ENCODE measurements at regions not wholly inside any gene's neighbourhood (a gene's known extent, or its start where the extent isn't known, plus 50 kb on each side); places are given as distances from the start of the nearest gene placed in this dataset.
A peak's percentile ranks its signal among the peaks of the same experiment; 100 is the strongest.

- TF ChIP-seq CTCF (IDR thresholded peaks at IDR 0.05; ENCODE audit: low read depth, low read length) = no peak
- H3K4me3 ChIP-seq (ENCODE audit: low read depth, low read length) = no peak overlapping the region
- H3K27me3 ChIP-seq (ENCODE audit: insufficient read depth, low read depth, severe bottlenecking) = no peaks in the 10 kb centered on the region
- no peaks in the 10 kb centered on the region for H3K36me3 ChIP-seq
- no peaks in the 10 kb centered on the region for H3K9me3 ChIP-seq (ENCODE audit: severe bottlenecking)
- DNase-seq = no peak
- H3K27ac ChIP-seq = no peak overlapping the region
Measured at GRCh38 chr15:37628507-37628906, 305.9 kb upstream of the TMCO5A start.

GRCh38 chr15:37636736-37637135, 297.7 kb upstream of the TMCO5A start:
- H3K36me3 ChIP-seq = no peaks in the 10 kb centered on the region
- H3K27ac ChIP-seq = no peak overlapping the region
- no peak for TF ChIP-seq CTCF (IDR thresholded peaks at IDR 0.05; ENCODE audit: low read depth, low read length)
- H3K4me3 ChIP-seq (ENCODE audit: low read depth, low read length) = no peak overlapping the region
- H3K9me3 ChIP-seq (ENCODE audit: severe bottlenecking) = no peaks in the 10 kb centered on the region
- no peaks in the 10 kb centered on the region for H3K27me3 ChIP-seq (ENCODE audit: insufficient read depth, low read depth, severe bottlenecking)
- no peak for DNase-seq

- Histone ChIP-seq H3K27me3 (ENCODE audit: insufficient read depth, low read depth, severe bottlenecking) (no peaks in the 10 kb centered on the region), H3K4me3 (ENCODE audit: low read depth, low read length) (no peak overlapping the region), H3K9me3 (ENCODE audit: severe bottlenecking) (no peaks in the 10 kb centered on the region), H3K36me3 (no peaks in the 10 kb centered on the region), H3K27ac (no peak overlapping the region)
- TF ChIP-seq CTCF (IDR thresholded peaks at IDR 0.05; ENCODE audit: low read depth, low read length) = no peak
- DNase-seq = no peak
Measured at GRCh38 chr15:37638116-37638515, 296.3 kb upstream of the TMCO5A start.

GRCh38 chr15:37638691-37639090, 295.7 kb upstream of the TMCO5A start:
- Histone ChIP-seq H3K4me3 (ENCODE audit: low read depth, low read length) (no peak overlapping the region), H3K36me3 (no peaks in the 10 kb centered on the region), H3K27ac (no peak overlapping the region), H3K9me3 (ENCODE audit: severe bottlenecking) (no peaks in the 10 kb centered on the region), H3K27me3 (ENCODE audit: insufficient read depth, low read depth, severe bottlenecking) (no peaks in the 10 kb centered on the region)
- no peak for DNase-seq
- no peak for TF ChIP-seq CTCF (IDR thresholded peaks at IDR 0.05; ENCODE audit: low read depth, low read length)

- no peak for DNase-seq
- H3K36me3 ChIP-seq = no peaks in the 10 kb centered on the region
- no peak for TF ChIP-seq CTCF (IDR thresholded peaks at IDR 0.05; ENCODE audit: low read depth, low read length)
- no peaks in the 10 kb centered on the region for H3K27me3 ChIP-seq (ENCODE audit: insufficient read depth, low read depth, severe bottlenecking)
- H3K27ac ChIP-seq = no peak overlapping the region
- no peak overlapping the region for H3K4me3 ChIP-seq (ENCODE audit: low read depth, low read length)
- peaks cover 6% of the 10 kb centered on the region for H3K9me3 ChIP-seq (ENCODE audit: severe bottlenecking)
Measured at GRCh38 chr15:37652646-37653417, 281.6 kb upstream of the TMCO5A start.

- Histone ChIP-seq H3K36me3 (no peaks in the 10 kb centered on the region), H3K27ac (no peak overlapping the region), H3K9me3 (ENCODE audit: severe bottlenecking) (no peaks in the 10 kb centered on the region), H3K27me3 (ENCODE audit: insufficient read depth, low read depth, severe bottlenecking) (no peaks in the 10 kb centered on the region), H3K4me3 (ENCODE audit: low read depth, low read length) (no peak overlapping the region)
- peak; percentile 66 for DNase-seq
- TF ChIP-seq CTCF (IDR thresholded peaks at IDR 0.05; ENCODE audit: low read depth, low read length) = no peak
Measured at GRCh38 chr15:37678124-37678523, 256.3 kb upstream of the TMCO5A start.
